Effector CD4-positive, alpha-beta T cell (primary cell): ENCODE measurements at regions not wholly inside any gene's neighbourhood (a gene's known extent, or its start where the extent isn't known, plus 50 kb on each side); places are given as distances from the start of the nearest gene placed in this dataset.

ENCODE experiments used
- DNase-seq: peaks from one replicate; pipeline ENCODE4 v3.0.0-alpha.2; 2020

DNA sequence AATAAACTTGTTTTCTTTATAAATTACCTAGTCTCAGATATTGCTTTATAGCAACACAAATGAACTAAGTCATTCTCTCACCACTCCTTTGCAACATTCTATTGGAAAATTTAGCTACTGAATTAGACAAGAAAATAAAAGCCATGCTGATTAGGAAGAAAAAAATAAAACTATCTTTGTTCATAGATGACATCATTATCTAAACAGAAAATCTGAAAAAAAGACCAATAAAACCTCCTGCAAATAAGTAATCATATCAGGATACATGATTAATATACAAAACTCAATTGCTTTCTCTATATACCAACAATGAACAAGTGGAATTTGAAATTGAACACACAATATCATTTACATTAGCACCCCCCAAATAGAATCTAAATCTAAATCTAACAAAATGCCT is 455.3 kb upstream of the KIF2A start:
- no peak for DNase-seq

GRCh38 chr5:61854531-61854930 is 451.5 kb upstream of the KIF2A start:
- no peak for DNase-seq

GRCh38 chr5:61860978-61861377 is 445.0 kb upstream of the KIF2A start:
- no peak for DNase-seq

DNA sequence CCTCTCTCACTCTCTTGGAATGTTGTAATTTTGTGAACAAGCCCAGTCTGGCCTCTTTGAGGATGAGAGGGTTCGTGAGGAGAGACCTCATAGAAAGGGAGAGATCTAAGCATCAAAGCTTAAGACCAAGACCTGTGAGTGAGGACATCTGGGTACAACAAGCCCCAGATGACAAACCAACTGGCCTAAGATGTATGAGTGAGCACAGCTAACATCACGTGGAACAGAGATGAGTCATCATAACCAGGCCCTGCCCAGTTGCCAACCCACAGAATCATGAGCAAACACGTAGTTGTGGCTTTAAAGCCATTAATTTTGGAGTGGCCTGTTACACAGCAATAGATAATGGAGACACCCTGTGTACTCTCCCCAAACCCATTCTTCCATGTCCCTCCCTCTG is 439.1 kb upstream of the KIF2A start:
- no peak for DNase-seq

DNA sequence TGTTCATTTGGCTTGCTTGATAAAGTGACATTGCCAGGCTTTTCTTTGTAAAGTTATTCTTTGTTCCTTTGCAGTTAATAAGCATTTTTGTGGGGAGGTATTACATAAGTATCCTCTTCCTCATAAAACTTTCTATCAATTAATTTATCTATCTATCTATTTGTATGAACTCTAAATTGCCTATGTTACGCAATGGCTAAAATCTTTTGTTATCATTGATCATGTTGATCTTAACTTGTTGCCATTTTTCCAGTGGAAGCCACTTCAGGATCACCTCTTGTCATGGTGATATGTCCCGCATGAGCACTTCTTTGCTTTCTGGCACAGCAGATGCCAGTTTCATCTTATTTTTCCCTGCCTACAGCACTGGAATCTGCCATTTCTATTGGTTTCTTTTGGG is 436.7 kb upstream of the KIF2A start:
- DNase-seq, result no peak

DNA sequence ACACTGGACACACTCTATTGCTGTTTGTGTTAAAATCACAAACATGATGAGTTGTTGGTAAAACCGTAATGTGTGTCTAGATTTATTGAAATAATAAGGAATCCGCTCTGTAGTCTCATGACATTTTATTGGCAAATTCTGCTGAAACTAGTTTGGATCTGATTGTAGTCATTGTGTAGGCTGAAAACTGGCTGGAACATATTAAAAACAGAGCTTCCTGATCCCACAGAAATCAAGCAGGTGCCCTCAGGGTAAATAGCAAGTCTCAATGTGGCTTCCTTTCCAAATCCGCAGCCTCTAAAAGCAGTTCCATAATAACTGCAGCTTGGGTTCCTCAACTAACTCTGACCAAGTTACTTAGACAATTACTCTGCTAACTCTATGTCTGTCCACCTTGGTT is 427.5 kb upstream of the KIF2A start:
- DNase-seq, result no peak

GRCh38 chr5:61881821-61882487 is 424.1 kb upstream of the KIF2A start:
- DNase-seq, result no peak

DNA sequence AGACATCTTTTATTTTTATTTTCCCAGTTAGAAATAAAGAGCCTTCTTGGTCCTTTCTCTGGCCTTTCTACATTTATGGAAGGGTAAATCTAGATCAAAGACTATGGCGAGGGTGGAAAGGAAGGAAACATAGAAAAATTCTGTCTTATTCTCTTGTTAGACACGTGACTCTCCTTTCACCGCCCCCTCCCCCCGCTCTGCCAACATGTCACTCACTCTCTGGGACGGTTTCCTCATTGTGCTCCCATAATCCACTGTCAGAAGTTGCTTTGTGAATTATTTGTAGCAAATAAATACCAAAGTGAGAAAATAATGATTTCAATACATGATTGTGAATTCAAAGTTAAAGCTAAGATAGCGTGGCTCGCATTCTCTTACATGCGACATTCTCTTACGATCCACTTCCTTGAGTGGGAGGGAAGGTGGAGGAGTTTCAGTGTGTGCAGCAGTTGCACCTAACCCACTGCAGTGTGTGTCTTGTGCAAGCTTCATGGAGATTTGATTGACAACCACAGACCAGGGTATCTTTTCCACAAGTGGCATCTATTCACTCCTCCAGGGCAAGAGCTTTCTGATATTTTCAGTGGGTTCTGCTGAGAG is 423.0 kb upstream of the KIF2A start:
- DNase-seq, result no peak

- no peak for DNase-seq
Observed at GRCh38 chr5:61884252-61884855, 421.7 kb upstream of the KIF2A start.

DNA sequence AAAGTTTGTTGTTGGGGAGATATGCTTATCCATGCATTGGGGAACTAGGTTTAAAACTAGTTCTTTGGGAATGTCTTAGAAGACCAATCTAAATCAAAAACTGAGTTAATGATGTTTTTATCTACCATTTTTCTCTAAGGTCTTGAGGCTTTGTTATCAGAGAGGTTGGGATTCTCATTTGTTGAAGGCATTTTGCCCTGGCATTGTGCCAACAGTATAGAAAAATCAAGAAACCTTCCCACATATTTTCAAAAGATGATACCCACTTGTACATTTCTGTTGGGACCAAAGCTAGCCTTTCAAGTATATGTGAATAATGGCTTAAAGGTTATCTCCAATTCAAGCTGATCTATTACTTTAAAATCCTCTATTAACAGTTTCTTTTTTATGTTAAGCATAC is 419.8 kb upstream of the KIF2A start:
- no peak for DNase-seq

- DNase-seq, result no peak
Observed at GRCh38 chr5:61887271-61887670, 418.7 kb upstream of the KIF2A start.

- DNase-seq, result no peak
Observed at GRCh38 chr5:61894046-61894445, 412.0 kb upstream of the KIF2A start.

GRCh38 chr5:61896811-61897210 is 409.2 kb upstream of the KIF2A start:
- no peak for DNase-seq

GRCh38 chr5:61897251-61897650 is 408.8 kb upstream of the KIF2A start:
- no peak for DNase-seq

DNA sequence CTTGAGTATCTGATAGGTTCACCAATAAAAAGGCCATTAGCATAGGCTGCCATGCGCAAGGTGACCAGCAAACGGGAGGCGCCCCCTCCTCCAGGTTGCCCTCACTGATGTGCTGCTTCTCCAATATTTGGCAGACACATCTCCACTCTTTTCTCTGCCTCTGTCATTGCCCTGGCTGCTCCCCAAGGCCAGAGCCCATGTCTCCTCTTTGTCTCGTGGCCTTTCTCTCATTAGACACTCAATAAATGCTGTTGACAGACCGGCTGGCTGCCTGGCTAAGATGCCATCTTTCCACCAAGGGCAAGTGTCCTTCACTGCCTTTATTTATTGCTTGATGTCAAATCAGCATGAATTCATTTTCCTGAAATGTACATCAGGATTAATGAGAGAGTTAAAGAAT is 404.0 kb upstream of the KIF2A start:
- DNase-seq, result no peak

- no peak for DNase-seq
Observed at GRCh38 chr5:61904730-61905129, 401.3 kb upstream of the KIF2A start.

- no peak for DNase-seq
Observed at GRCh38 chr5:61905613-61906012, 400.4 kb upstream of the KIF2A start.

DNA sequence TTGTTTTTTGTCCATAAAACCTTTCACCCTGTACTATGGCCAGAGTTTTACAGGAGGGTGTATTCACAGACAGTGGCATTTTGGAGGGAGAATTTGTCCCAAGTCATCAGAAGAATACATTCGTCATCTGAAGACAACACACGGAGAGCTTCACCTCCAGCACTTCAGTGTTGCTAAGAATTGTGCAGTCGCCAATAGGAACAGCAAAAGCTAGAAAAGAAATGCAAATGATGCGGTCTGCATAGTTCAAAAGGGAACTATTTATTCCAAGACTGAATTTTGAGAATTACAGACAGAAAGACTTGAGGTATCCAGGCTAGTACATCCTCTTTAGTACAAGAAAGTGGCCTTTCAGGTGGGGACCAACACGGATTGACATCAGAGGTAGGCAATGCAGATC is 399.2 kb upstream of the KIF2A start:
- DNase-seq, result no peak

DNA sequence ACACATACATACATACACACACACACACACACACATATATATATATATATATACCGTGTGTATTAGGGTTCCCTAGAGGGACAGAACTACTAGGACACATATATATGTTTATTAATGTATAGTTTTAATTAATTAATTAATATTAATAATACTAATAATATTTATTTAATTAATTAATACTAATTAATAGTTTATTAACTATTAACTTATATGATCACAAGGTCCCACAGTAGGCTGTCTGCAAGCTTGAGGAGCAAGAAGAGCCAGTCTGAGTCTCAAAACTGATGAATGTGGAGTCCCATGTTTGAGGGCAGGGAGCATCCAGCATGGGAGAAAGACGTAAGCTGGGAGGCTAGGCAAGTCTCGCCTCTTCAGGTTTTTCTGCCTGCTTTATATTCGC is 398.0 kb upstream of the KIF2A start:
- DNase-seq, result no peak

DNA sequence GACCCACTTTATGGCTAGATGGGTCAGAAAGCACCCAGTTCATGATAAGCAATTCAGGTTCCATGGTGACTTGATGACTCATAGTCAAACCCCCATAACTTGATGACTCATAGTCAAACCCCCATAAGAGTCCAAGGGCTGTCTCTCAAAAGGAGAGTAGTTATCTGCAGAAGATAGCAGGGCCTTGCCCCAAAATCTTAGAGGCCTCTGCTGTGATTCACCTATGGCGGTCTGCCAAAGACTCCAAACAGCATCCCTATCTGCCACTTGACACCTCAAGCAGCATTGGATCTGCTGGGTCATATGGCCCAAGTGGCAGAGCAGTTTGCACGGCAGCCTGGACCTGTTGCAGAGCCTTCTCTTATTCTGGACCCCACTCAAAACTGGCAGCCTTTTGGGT is 395.2 kb upstream of the KIF2A start:
- no peak for DNase-seq

DNA sequence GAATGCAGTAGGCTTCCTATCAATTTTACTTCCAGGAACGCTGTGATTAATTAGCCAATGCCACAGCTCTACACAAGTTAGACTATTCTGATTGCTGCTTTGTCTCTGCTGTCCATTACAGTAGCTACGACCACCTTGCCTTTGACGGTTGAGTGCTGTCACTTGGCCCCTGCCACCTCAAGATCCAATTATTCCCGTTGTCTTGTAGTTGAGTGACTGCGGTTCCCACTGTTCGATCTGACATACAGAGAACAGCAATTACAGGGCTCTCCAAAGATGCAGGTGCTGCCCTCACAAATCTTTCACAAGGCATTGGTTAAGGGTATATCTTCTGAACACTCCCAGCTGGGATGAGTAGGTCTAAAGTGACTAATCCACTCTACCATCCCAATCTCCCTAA is 393.4 kb upstream of the KIF2A start:
- DNase-seq, result no peak

- DNase-seq, result no peak
Observed at GRCh38 chr5:61915646-61916045, 390.4 kb upstream of the KIF2A start.

GRCh38 chr5:61916621-61917620 is 389.1 kb upstream of the KIF2A start:
- no peak for DNase-seq
